ENCODE measurements at regions not wholly inside any gene's neighbourhood (a gene's known extent, or its start where the extent isn't known, plus 50 kb on each side); places are given as distances from the start of the nearest gene placed in this dataset.

- H3K27me3 ChIP-seq (replicated peaks in 1 of 4; ENCODE audit: control extremely low read depth in 1 of 4, control insufficient read depth in 3 of 4, insufficient read depth in 4 of 4, low read length in 3 of 4) = no peaks in the 10 kb centered on the region
- whole genome bisulfite sequencing (ENCODE audit: insufficient coverage) = 94% methylated on average over 2 of the region's 2 CpGs
- H3K4me3 Mint-ChIP-seq = no peak overlapping the region
- no peak overlapping the region for H3K4me2 ChIP-seq (replicated peaks; ENCODE audit: low read depth, low read length, poor library complexity, severe bottlenecking)
- no peaks in the 10 kb centered on the region for H3K79me2 ChIP-seq (ENCODE audit: control insufficient read depth, insufficient read depth, low read length)
- intact Hi-C loops (cut with micrococcal nuclease) = no loop called here
- ATAC-seq (ENCODE audit: low read depth) (no peak), DNase-seq (no peak)
- H3K9ac ChIP-seq (ENCODE audit: low read length) = no peak overlapping the region
- H3K4me3 ChIP-seq (ENCODE audit: control extremely low read depth in 1 of 5, extremely low read depth in 1 of 5, insufficient read depth in 1 of 5, low read depth in 2 of 5, low read length in 4 of 5) = no peak overlapping the region
- no peak for TF ChIP-seq CTCF (IDR thresholded peaks at IDR 0.05)
- TF ChIP-seq EZH2 (IDR thresholded peaks at IDR 0.05; ENCODE audit: borderline replicate concordance, insufficient read depth, low read depth, low read length, poor library complexity, severe bottlenecking) = no peak
- H3K4me1 Mint-ChIP-seq = no peaks in the 10 kb centered on the region
- no peak overlapping the region for H2AFZ ChIP-seq (ENCODE audit: insufficient read depth, low read depth, low read length, poor library complexity, severe bottlenecking)
- H3K9me3 ChIP-seq (ENCODE audit: control extremely low read depth in 1 of 3, control insufficient read depth in 2 of 3, insufficient read depth in 1 of 3, low read length in 2 of 3) = peaks cover 0 to 6% (median 0%) of the 10 kb centered on the region in 3 donors
- no peaks in the 10 kb centered on the region for H3K36me3 ChIP-seq (replicated peaks in 1 of 2; ENCODE audit: control extremely low read depth in 1 of 2, control insufficient read depth in 1 of 2, extremely low read depth in 1 of 2, insufficient read depth in 2 of 2, low read length in 1 of 2)
- H3K27ac Mint-ChIP-seq = no peak overlapping the region
- no peaks in the 10 kb centered on the region for H3K27me3 Mint-ChIP-seq
- H3K27ac ChIP-seq (ENCODE audit: low read length in 2 of 2) = no peak overlapping the region
- H3K4me1 ChIP-seq (ENCODE audit: control insufficient read depth in 2 of 2, insufficient read depth in 2 of 2, low read length in 2 of 2) = no peaks in the 10 kb centered on the region
- POLR2A ChIA-PET = no interaction called here
- CTCF ChIA-PET = no interaction called here
- H4K20me1 ChIP-seq (ENCODE audit: control insufficient read depth, insufficient read depth, low read length, poor library complexity, severe bottlenecking) = no peaks in the 10 kb centered on the region
- no peaks in the 10 kb centered on the region for H3K9me3 Mint-ChIP-seq (ENCODE audit: insufficient read depth)
Measured at GRCh38 chr6:63140692-63141318, 70.5 kb upstream of the FKBP1C start.

GRCh38 chr6:63149730-63150129, 61.5 kb upstream of the FKBP1C start:
- TF ChIP-seq CTCF (IDR thresholded peaks at IDR 0.05) (no peak), EZH2 (IDR thresholded peaks at IDR 0.05; ENCODE audit: borderline replicate concordance, insufficient read depth, low read depth, low read length, poor library complexity, severe bottlenecking) (no peak)
- ATAC-seq (ENCODE audit: low read depth) (no peak), DNase-seq (no peak)
- no peaks in the 10 kb centered on the region for H3K9me3 ChIP-seq (ENCODE audit: control extremely low read depth in 1 of 3, control insufficient read depth in 2 of 3, insufficient read depth in 1 of 3, low read length in 2 of 3)
- H3K27ac ChIP-seq (ENCODE audit: low read length in 2 of 2) = no peak overlapping the region
- H4K20me1 ChIP-seq (ENCODE audit: control insufficient read depth, insufficient read depth, low read length, poor library complexity, severe bottlenecking) = no peaks in the 10 kb centered on the region
- Mint-ChIP-seq H3K9me3 (ENCODE audit: insufficient read depth) (no peaks in the 10 kb centered on the region), H3K4me3 (no peak overlapping the region), H3K27ac (no peak overlapping the region), H3K27me3 (no peaks in the 10 kb centered on the region), H3K4me1 (no peaks in the 10 kb centered on the region)
- H3K27me3 ChIP-seq (replicated peaks in 1 of 4; ENCODE audit: control extremely low read depth in 1 of 4, control insufficient read depth in 3 of 4, insufficient read depth in 4 of 4, low read length in 3 of 4) = no peaks in the 10 kb centered on the region
- POLR2A ChIA-PET = no interaction called here
- no peak overlapping the region for H2AFZ ChIP-seq (ENCODE audit: insufficient read depth, low read depth, low read length, poor library complexity, severe bottlenecking)
- no peaks in the 10 kb centered on the region for H3K36me3 ChIP-seq (replicated peaks in 1 of 2; ENCODE audit: control extremely low read depth in 1 of 2, control insufficient read depth in 1 of 2, extremely low read depth in 1 of 2, insufficient read depth in 2 of 2, low read length in 1 of 2)
- CTCF ChIA-PET = no interaction called here
- no peak overlapping the region for H3K9ac ChIP-seq (ENCODE audit: low read length)
- H3K79me2 ChIP-seq (ENCODE audit: control insufficient read depth, insufficient read depth, low read length) = no peaks in the 10 kb centered on the region
- no peaks in the 10 kb centered on the region for H3K4me1 ChIP-seq (ENCODE audit: control insufficient read depth in 2 of 2, insufficient read depth in 2 of 2, low read length in 2 of 2)
- no peak overlapping the region for H3K4me3 ChIP-seq (ENCODE audit: control extremely low read depth in 1 of 5, extremely low read depth in 1 of 5, insufficient read depth in 1 of 5, low read depth in 2 of 5, low read length in 4 of 5)
- intact Hi-C loops (cut with micrococcal nuclease) = no loop called here
- H3K4me2 ChIP-seq (replicated peaks; ENCODE audit: low read depth, low read length, poor library complexity, severe bottlenecking) = no peak overlapping the region

Measured in B cell (primary cell).